Hepatocyte (in vitro differentiated cells): ENCODE measurements at regions not wholly inside any gene's neighbourhood (a gene's known extent, or its start where the extent isn't known, plus 50 kb on each side); places are given as distances from the start of the nearest gene placed in this dataset.

ENCODE experiments used
- DNase-seq: peaks from one replicate; pipeline ENCODE4 v3.0.0-alpha.2; 2016; ENCODE audit warnings: low spot score
- H2AFZ ChIP-seq: fragments of 200-600 bp; sonication (generic); 2 replicates; pipeline ENCODE4 v1.6.0; 2016; ENCODE audit warnings: antibody characterized with exemption, mild to moderate bottlenecking
- H3K27ac ChIP-seq: fragments of 200-600 bp; sonication (generic); 2 replicates; pipeline ENCODE4 v1.5.1; 2016; ENCODE audit warnings: mild to moderate bottlenecking
- H3K27me3 ChIP-seq: fragments of 200-600 bp; sonication (generic); 2 replicates; pipeline ENCODE4 v1.6.1; 2016
- H3K36me3 ChIP-seq: fragments of 200-600 bp; sonication (generic); replicated peaks from 2 replicates; pipeline ENCODE4 v1.5.1; 2016; ENCODE audit warnings: low read depth; ENCODE audit not compliant: insufficient read depth
- H3K4me1 ChIP-seq: fragments of 200-600 bp; sonication (generic); 2 replicates; pipeline ENCODE4 v1.5.1; 2016; ENCODE audit warnings: mild to moderate bottlenecking, moderate library complexity; ENCODE audit not compliant: insufficient read depth
- H3K4me2 ChIP-seq: fragments of 200-600 bp; sonication (generic); 2 replicates; pipeline ENCODE4 v1.6.0; 2016
- H3K4me3 ChIP-seq: fragments of 200-600 bp; sonication (generic); 2 replicates; pipeline ENCODE4 v1.5.1; 2016; ENCODE audit warnings: mild to moderate bottlenecking
- H3K79me2 ChIP-seq: fragments of 200-600 bp; sonication (generic); 2 replicates; pipeline ENCODE4 v1.6.0; 2017; ENCODE audit warnings: mild to moderate bottlenecking
- H3K9me2 ChIP-seq: fragments of 200-600 bp; sonication (generic); replicated peaks from 2 replicates; pipeline ENCODE4 v1.6.0; 2017; ENCODE audit warnings: mild to moderate bottlenecking; ENCODE audit not compliant: insufficient read depth
- H3K9me3 ChIP-seq: fragments of 200-600 bp; sonication (generic); 2 replicates; pipeline ENCODE4 v1.5.1; 2016; ENCODE audit warnings: low read depth, mild to moderate bottlenecking
- H4K20me1 ChIP-seq: fragments of 200-600 bp; sonication (generic); 2 replicates; pipeline ENCODE4 v1.6.0; 2016; ENCODE audit warnings: mild to moderate bottlenecking; ENCODE audit not compliant: insufficient read depth, poor library complexity, severe bottlenecking
- EZH2 ChIP-seq: fragments of 200-600 bp; sonication (generic); IDR thresholded peaks from 2 replicates; pipeline ENCODE4 v1.6.1; 2016; ENCODE audit warnings: antibody characterized with exemption, mild to moderate bottlenecking, borderline replicate concordance
- EZH2phosphoT487 ChIP-seq: fragments of 200-600 bp; sonication (generic); IDR thresholded peaks from one replicate; pipeline ENCODE4 v1.6.1; 2018; ENCODE audit warnings: antibody characterized with exemption, mild to moderate bottlenecking, low read depth, moderate library complexity; ENCODE audit not compliant: unreplicated experiment, severe bottlenecking
- WGBS: methylation state at CpG from one replicate; pipeline ENCODE4 v1.1.6; 2016; ENCODE audit warnings: low lambda C conversion rate; ENCODE audit errors: missing lambda C conversion rate; 5-methylcytosine and 5-hydroxymethylcytosine counted together
- TF ChIP-seq, protein P1 (sequence below): fragments of 200-600 bp; sonication (generic); IDR thresholded peaks from 2 replicates; pipeline ENCODE4 v1.5.1; 2016; ENCODE audit warnings: antibody characterized with exemption, mild to moderate bottlenecking; ENCODE audit not compliant: poor library complexity

- TF ChIP-seq EZH2phosphoT487 (no peak), EZH2 (no peak)
- TF ChIP-seq, protein P1, sequence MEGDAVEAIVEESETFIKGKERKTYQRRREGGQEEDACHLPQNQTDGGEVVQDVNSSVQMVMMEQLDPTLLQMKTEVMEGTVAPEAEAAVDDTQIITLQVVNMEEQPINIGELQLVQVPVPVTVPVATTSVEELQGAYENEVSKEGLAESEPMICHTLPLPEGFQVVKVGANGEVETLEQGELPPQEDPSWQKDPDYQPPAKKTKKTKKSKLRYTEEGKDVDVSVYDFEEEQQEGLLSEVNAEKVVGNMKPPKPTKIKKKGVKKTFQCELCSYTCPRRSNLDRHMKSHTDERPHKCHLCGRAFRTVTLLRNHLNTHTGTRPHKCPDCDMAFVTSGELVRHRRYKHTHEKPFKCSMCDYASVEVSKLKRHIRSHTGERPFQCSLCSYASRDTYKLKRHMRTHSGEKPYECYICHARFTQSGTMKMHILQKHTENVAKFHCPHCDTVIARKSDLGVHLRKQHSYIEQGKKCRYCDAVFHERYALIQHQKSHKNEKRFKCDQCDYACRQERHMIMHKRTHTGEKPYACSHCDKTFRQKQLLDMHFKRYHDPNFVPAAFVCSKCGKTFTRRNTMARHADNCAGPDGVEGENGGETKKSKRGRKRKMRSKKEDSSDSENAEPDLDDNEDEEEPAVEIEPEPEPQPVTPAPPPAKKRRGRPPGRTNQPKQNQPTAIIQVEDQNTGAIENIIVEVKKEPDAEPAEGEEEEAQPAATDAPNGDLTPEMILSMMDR: no peak
- no peaks in the 10 kb centered on the region for H3K27me3 ChIP-seq
- WGBS: 0% methylated on average over 1 of the region's 1 CpG
- no peak overlapping the region for H2AFZ ChIP-seq
- H3K4me3 ChIP-seq: no peak overlapping the region
- peaks cover 9% of the 10 kb centered on the region for H3K4me1 ChIP-seq
- H3K79me2 ChIP-seq: no peaks in the 10 kb centered on the region
- H3K4me2 ChIP-seq: no peak overlapping the region
- H3K36me3 ChIP-seq: no peaks in the 10 kb centered on the region
- no peaks in the 10 kb centered on the region for H3K9me3 ChIP-seq
- H3K9me2 ChIP-seq: no peaks in the 10 kb centered on the region
- H4K20me1 ChIP-seq: no peaks in the 10 kb centered on the region
- peak overlapping the region; percentile 47 for H3K27ac ChIP-seq
- peak; percentile 7 for DNase-seq
Observed at GRCh38 chr11:107157809-107158187, 139.5 kb upstream of the GUCY1A2 start.

- Histone ChIP-seq H4K20me1 (no peaks in the 10 kb centered on the region), H3K4me1 (peaks cover 9% of the 10 kb centered on the region), H3K9me3 (no peaks in the 10 kb centered on the region), H3K4me2 (no peak overlapping the region), H3K79me2 (no peaks in the 10 kb centered on the region), H3K27ac (peak overlapping the region; percentile 13), H3K36me3 (no peaks in the 10 kb centered on the region), H3K27me3 (no peaks in the 10 kb centered on the region), H3K9me2 (no peaks in the 10 kb centered on the region), H3K4me3 (no peak overlapping the region), H2AFZ (no peak overlapping the region)
- TF ChIP-seq EZH2phosphoT487: no peak
- TF ChIP-seq EZH2: no peak
- TF ChIP-seq, protein P1: no peak
- 54% methylated on average over 3 of the region's 3 CpGs for WGBS
- no peak for DNase-seq
Observed at GRCh38 chr11:107157146-107157808, 139.0 kb upstream of the GUCY1A2 start.

GRCh38 chr11:107151579-107151978 is 133.3 kb upstream of the GUCY1A2 start:
- Histone ChIP-seq H3K36me3 (no peaks in the 10 kb centered on the region), H3K4me1 (no peaks in the 10 kb centered on the region), H3K4me3 (no peak overlapping the region), H3K4me2 (no peak overlapping the region), H4K20me1 (no peaks in the 10 kb centered on the region), H3K27me3 (no peaks in the 10 kb centered on the region), H3K79me2 (no peaks in the 10 kb centered on the region), H3K9me2 (no peaks in the 10 kb centered on the region), H2AFZ (no peak overlapping the region), H3K9me3 (no peaks in the 10 kb centered on the region), H3K27ac (no peak overlapping the region)
- TF ChIP-seq EZH2phosphoT487 (no peak), EZH2 (no peak)
- TF ChIP-seq, protein P1: no peak
- DNase-seq: no peak

- H3K4me3 ChIP-seq: no peak overlapping the region
- H4K20me1 ChIP-seq: no peaks in the 10 kb centered on the region
- no peaks in the 10 kb centered on the region for H3K4me1 ChIP-seq
- no peak for TF ChIP-seq EZH2
- TF ChIP-seq, protein P1: no peak
- TF ChIP-seq EZH2phosphoT487: no peak
- H2AFZ ChIP-seq: no peak overlapping the region
- H3K9me2 ChIP-seq: no peaks in the 10 kb centered on the region
- H3K27ac ChIP-seq: no peak overlapping the region
- H3K79me2 ChIP-seq: no peaks in the 10 kb centered on the region
- DNase-seq: no peak
- H3K36me3 ChIP-seq: no peaks in the 10 kb centered on the region
- no peaks in the 10 kb centered on the region for H3K9me3 ChIP-seq
- no peaks in the 10 kb centered on the region for H3K27me3 ChIP-seq
- no peak overlapping the region for H3K4me2 ChIP-seq
- 69% methylated on average over 2 of the region's 2 CpGs for WGBS
Observed at GRCh38 chr11:107151158-107151557, 132.9 kb upstream of the GUCY1A2 start.
